Endothelial cell of umbilical vein (primary cell): ENCODE measurements at regions not wholly inside any gene's neighbourhood (a gene's known extent, or its start where the extent isn't known, plus 50 kb on each side); places are given as distances from the start of the nearest gene placed in this dataset.

Source experiments
- EZH2 ChIP-seq: IDR thresholded peaks from 2 replicates; pipeline ENCODE4 v1.6.1; 2012; ENCODE audit warnings: borderline replicate concordance, low read depth, mild to moderate bottlenecking, moderate library complexity, low read length, inconsistent platforms; ENCODE audit not compliant: severe bottlenecking
- GATA2 ChIP-seq: IDR thresholded peaks from 2 replicates; pipeline ENCODE4 v1.7.0; 2011; ENCODE audit warnings: low read depth, mild to moderate bottlenecking, moderate library complexity, mixed read lengths, low read length; ENCODE audit not compliant: insufficient read length, insufficient read depth
- MYC ChIP-seq: IDR thresholded peaks from one replicate; pipeline ENCODE4 v1.6.1; 2011; ENCODE audit warnings: mild to moderate bottlenecking, low read depth, low read length
- POLR2A ChIP-seq: IDR thresholded peaks from 2 replicates; pipeline ENCODE4 v1.6.1; 2012; ENCODE audit warnings: low read depth, mild to moderate bottlenecking, control low read depth, low read length
- POLR2AphosphoS5 ChIP-seq: IDR thresholded peaks from 2 replicates; pipeline ENCODE4 v1.6.1; 2012; ENCODE audit warnings: low read depth, mild to moderate bottlenecking, control low read depth, low read length, moderate library complexity; ENCODE audit not compliant: insufficient read depth
- TF ChIP-seq, protein P1 (sequence below), 2 donors: IDR thresholded peaks; 1 replicate in 1 of 2; 2 replicates in 1 of 2; pipeline ENCODE4 v1.5.1; 2011; ENCODE audit warnings: low read length in 2 of 2, mild to moderate bottlenecking in 2 of 2, moderate library complexity in 2 of 2, control low read depth in 1 of 2, inconsistent platforms in 1 of 2, low read depth in 1 of 2; ENCODE audit not compliant: insufficient read depth in 1 of 2; ENCODE audit errors: extremely low read depth in 1 of 2
- TF ChIP-seq, protein P2 (sequence below): IDR thresholded peaks from 2 replicates; pipeline ENCODE4 v1.6.1; 2011; ENCODE audit not compliant: insufficient read depth, insufficient read length

DNA sequence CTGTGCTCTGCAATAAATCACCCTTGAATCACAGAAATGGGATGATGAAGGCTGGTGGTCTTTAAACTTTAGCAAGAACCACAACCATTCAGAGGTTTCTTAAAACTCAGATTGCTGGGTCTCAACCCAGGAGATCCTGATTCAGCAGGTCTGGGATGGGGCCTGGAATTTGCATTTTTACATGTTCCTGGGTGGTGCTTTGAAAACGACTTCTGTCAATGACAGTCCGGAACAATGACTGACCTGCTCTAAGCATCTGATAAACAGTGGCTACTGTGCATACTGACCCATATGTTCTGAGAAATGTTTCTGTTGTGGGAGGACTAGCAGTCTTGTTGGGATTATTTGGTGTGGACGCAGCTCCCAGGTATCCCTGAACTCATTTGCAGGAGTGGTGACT is 92.7 kb downstream of the GADD45G start:
- TF ChIP-seq POLR2AphosphoS5 (no peak), EZH2 (no peak), POLR2A (no peak), MYC (no peak), GATA2 (no peak)
- TF ChIP-seq, protein P1, sequence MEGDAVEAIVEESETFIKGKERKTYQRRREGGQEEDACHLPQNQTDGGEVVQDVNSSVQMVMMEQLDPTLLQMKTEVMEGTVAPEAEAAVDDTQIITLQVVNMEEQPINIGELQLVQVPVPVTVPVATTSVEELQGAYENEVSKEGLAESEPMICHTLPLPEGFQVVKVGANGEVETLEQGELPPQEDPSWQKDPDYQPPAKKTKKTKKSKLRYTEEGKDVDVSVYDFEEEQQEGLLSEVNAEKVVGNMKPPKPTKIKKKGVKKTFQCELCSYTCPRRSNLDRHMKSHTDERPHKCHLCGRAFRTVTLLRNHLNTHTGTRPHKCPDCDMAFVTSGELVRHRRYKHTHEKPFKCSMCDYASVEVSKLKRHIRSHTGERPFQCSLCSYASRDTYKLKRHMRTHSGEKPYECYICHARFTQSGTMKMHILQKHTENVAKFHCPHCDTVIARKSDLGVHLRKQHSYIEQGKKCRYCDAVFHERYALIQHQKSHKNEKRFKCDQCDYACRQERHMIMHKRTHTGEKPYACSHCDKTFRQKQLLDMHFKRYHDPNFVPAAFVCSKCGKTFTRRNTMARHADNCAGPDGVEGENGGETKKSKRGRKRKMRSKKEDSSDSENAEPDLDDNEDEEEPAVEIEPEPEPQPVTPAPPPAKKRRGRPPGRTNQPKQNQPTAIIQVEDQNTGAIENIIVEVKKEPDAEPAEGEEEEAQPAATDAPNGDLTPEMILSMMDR (IDR thresholded peaks at IDR 0.05; ENCODE audit: extremely low read depth in 1 of 2, insufficient read depth in 1 of 2, low read depth in 1 of 2, low read length in 2 of 2): no peak
- TF ChIP-seq, protein P2, sequence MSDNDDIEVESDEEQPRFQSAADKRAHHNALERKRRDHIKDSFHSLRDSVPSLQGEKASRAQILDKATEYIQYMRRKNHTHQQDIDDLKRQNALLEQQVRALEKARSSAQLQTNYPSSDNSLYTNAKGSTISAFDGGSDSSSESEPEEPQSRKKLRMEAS: no peak
